ENCODE measurements at regions not wholly inside any gene's neighbourhood (a gene's known extent, or its start where the extent isn't known, plus 50 kb on each side); places are given as distances from the start of the nearest gene placed in this dataset.

- DNase-seq: peak; percentile 44
These were observed 113.1 kb upstream of the MYL2 start for GRCh38 chr12:111033281-111034082.

- DNase-seq: no peak
These were observed 112.2 kb upstream of the MYL2 start for GRCh38 chr12:111032591-111032919.

GRCh38 chr12:111031916-111032590 lies 111.7 kb upstream of the MYL2 start:
- DNase-seq: no peak

- no peak for DNase-seq
These were observed 110.4 kb upstream of the MYL2 start for GRCh38 chr12:111030800-111031199.

- no peak for DNase-seq
These were observed 109.4 kb upstream of the MYL2 start for GRCh38 chr12:111029732-111030131.

- no peak for DNase-seq
These were observed 108.9 kb upstream of the MYL2 start for GRCh38 chr12:111029305-111029704.

- DNase-seq: no peak
These were observed 108.5 kb upstream of the MYL2 start for GRCh38 chr12:111028830-111029229.

GRCh38 chr12:111027431-111027830 lies 107.1 kb upstream of the MYL2 start:
- DNase-seq: no peak

- no peak for DNase-seq
These were observed 105.5 kb upstream of the MYL2 start for GRCh38 chr12:111025792-111026430.

GRCh38 chr12:111025301-111025700 lies 104.9 kb upstream of the MYL2 start:
- no peak for DNase-seq

GRCh38 chr12:111024205-111024801 lies 103.9 kb upstream of the MYL2 start:
- DNase-seq: peak; percentile 66

GRCh38 chr12:111022386-111022785 lies 102.0 kb upstream of the MYL2 start:
- DNase-seq: no peak

GRCh38 chr12:111014547-111014946 lies 94.2 kb upstream of the MYL2 start:
- no peak for DNase-seq

- no peak for DNase-seq
These were observed 92.5 kb upstream of the MYL2 start for GRCh38 chr12:111012918-111013317.

- no peak for DNase-seq
These were observed 91.7 kb upstream of the MYL2 start for GRCh38 chr12:111011999-111012600.

GRCh38 chr12:111010916-111011657 lies 90.7 kb upstream of the MYL2 start:
- DNase-seq: no peak

GRCh38 chr12:111010061-111010460 lies 89.7 kb upstream of the MYL2 start:
- DNase-seq: no peak

GRCh38 chr12:111006621-111007020 lies 86.2 kb upstream of the MYL2 start:
- no peak for DNase-seq

GRCh38 chr12:110998971-110999370 lies 78.6 kb upstream of the MYL2 start:
- no peak for DNase-seq

- no peak for DNase-seq
These were observed 77.8 kb upstream of the MYL2 start for GRCh38 chr12:110998165-110998564.

GRCh38 chr12:110996415-110996814 lies 76.0 kb upstream of the MYL2 start:
- DNase-seq: no peak

- no peak for DNase-seq
These were observed 75.2 kb upstream of the MYL2 start for GRCh38 chr12:110995615-110996014.

GRCh38 chr12:110995016-110995415 lies 74.6 kb upstream of the MYL2 start:
- no peak for DNase-seq

All from activated CD4-positive, alpha-beta T cell treated with anti-CD3 and anti-CD28 coated beads for 48 hours (primary cell).